CD4-positive, alpha-beta memory T cell (primary cell): ENCODE measurements at regions not wholly inside any gene's neighbourhood (a gene's known extent, or its start where the extent isn't known, plus 50 kb on each side); places are given as distances from the start of the nearest gene placed in this dataset.
"Not testable (repeated sequence)": the region's sequence is repeated elsewhere in the genome, so short reads cannot be mapped to it uniquely, and the experiment has no call there.

Experiments used
- CTCF ChIA-PET: fragments of 350-600 bp; sonication (Branson Sonifier 250); formaldehyde crosslinking; loops from one replicate; lab custom pipeline; 2021; ENCODE audit warnings: inconsistent platforms; ENCODE audit not compliant: partially characterized antibody; lab: Charles Lee
- POLR2A ChIA-PET: fragments of 350-600 bp; sonication (Branson Sonifier 250); formaldehyde crosslinking; loops from one replicate; lab custom pipeline; 2021; ENCODE audit not compliant: partially characterized antibody; lab: Charles Lee
- DNase-seq, 5 donors: peaks; one replicate each; pipeline versions ENCODE4 v3.0.0 to v3.0.0-alpha.2; 2020 to 2022; ENCODE audit warnings: mixed read lengths in 1 of 5
- H3K27ac ChIP-seq: one replicate; pipeline ENCODE4 v1.7.0; 2013; ENCODE audit warnings: low read depth, low read length
- H3K27me3 ChIP-seq: 2 replicates; pipeline ENCODE4 v1.7.0; 2013; ENCODE audit warnings: mild to moderate bottlenecking, low read length, moderate library complexity; ENCODE audit not compliant: insufficient read depth
- H3K36me3 ChIP-seq: 2 replicates; pipeline ENCODE4 v1.7.0; 2013; ENCODE audit warnings: mild to moderate bottlenecking, low read length, moderate library complexity; ENCODE audit not compliant: insufficient read depth
- H3K4me1 ChIP-seq: 2 replicates; pipeline ENCODE4 v1.7.0; 2013; ENCODE audit warnings: mild to moderate bottlenecking, low read length, moderate library complexity; ENCODE audit not compliant: insufficient read depth
- H3K4me3 ChIP-seq, 2 donors: one replicate each; pipeline ENCODE4 v1.7.0; 2013; ENCODE audit warnings: low read length in 2 of 2, mild to moderate bottlenecking in 1 of 2
- H3K9me3 ChIP-seq, 2 donors: one replicate each; pipeline ENCODE4 v1.7.0; 2013; ENCODE audit warnings: low read length in 2 of 2, control low read depth in 1 of 2; ENCODE audit not compliant: control insufficient read depth in 1 of 2
- H3K27ac Mint-ChIP-seq, 7 donors: one replicate each; pipeline ENCODE4 v1.8.0; 2020 to 2021; ENCODE audit warnings: mixed read lengths in 7 of 7, mild to moderate bottlenecking in 6 of 7, inconsistent platforms in 3 of 7, moderate library complexity in 3 of 7
- H3K27me3 Mint-ChIP-seq, 2 donors: one replicate each; pipeline ENCODE4 v1.8.0; 2020 to 2021; ENCODE audit warnings: mixed read lengths in 2 of 2
- H3K36me3 Mint-ChIP-seq, 2 donors: one replicate each; pipeline ENCODE4 v1.8.0; 2020 to 2021; ENCODE audit warnings: mixed read lengths in 2 of 2, inconsistent platforms in 1 of 2, mild to moderate bottlenecking in 1 of 2
- H3K4me1 Mint-ChIP-seq, 4 donors: one replicate each; pipeline ENCODE4 v1.8.0; 2020 to 2021; ENCODE audit warnings: mixed read lengths in 4 of 4, mild to moderate bottlenecking in 1 of 4
- H3K4me3 Mint-ChIP-seq, 8 donors: one replicate each; pipeline ENCODE4 v1.8.0; 2020 to 2021; ENCODE audit warnings: mixed read lengths in 8 of 8, mild to moderate bottlenecking in 7 of 8, moderate library complexity in 6 of 8, inconsistent platforms in 3 of 8
- H3K9me3 Mint-ChIP-seq, 8 donors: one replicate each; pipeline ENCODE4 v1.8.0; 2020 to 2021; ENCODE audit warnings: mixed read lengths in 8 of 8, mild to moderate bottlenecking in 5 of 8, inconsistent platforms in 3 of 8, moderate library complexity in 1 of 8
- intact Hi-C: fragments of 100-400 bp; cut with micrococcal nuclease; formaldehyde crosslinking; loops from one replicate; pipeline ENCODE4 v1.15.1; 2023

- peaks cover 2 to 37% (median 27%) of the 10 kb centered on the region in 8 donors for H3K9me3 Mint-ChIP-seq
- H3K27ac Mint-ChIP-seq, H3K36me3 ChIP-seq, H3K4me3 ChIP-seq, H3K27ac ChIP-seq, CTCF ChIA-PET, H3K4me3 Mint-ChIP-seq, H3K4me1 ChIP-seq, H3K36me3 Mint-ChIP-seq, intact Hi-C loops, H3K27me3 Mint-ChIP-seq, H3K9me3 ChIP-seq, H3K4me1 Mint-ChIP-seq, DNase-seq, H3K27me3 ChIP-seq, POLR2A ChIA-PET: not testable (repeated sequence)
Observed at GRCh38 chr21:9772877-9773420, 748.4 kb upstream of the TPTE start.

- CTCF ChIA-PET, result no interaction called here
Observed at GRCh38 chr21:9774347-9774746, 747.0 kb upstream of the TPTE start.

GRCh38 chr21:9774901-9775593, 746.3 kb upstream of the TPTE start:
- H3K4me1 Mint-ChIP-seq, H3K9me3 ChIP-seq, CTCF ChIA-PET, H3K27me3 ChIP-seq, H3K4me1 ChIP-seq, H3K27me3 Mint-ChIP-seq, H3K36me3 Mint-ChIP-seq, H3K27ac ChIP-seq, H3K4me3 ChIP-seq, H3K36me3 ChIP-seq, DNase-seq, POLR2A ChIA-PET, intact Hi-C loops, H3K27ac Mint-ChIP-seq: not testable (repeated sequence)
- peaks cover 2 to 45% (median 33%) of the 10 kb centered on the region in 8 donors for H3K9me3 Mint-ChIP-seq
- peak overlapping the region in 1 of 8 donors; percentile 22 for H3K4me3 Mint-ChIP-seq

More at GRCh38 chr21:9774347-9774746, 747.0 kb upstream of the TPTE start:
- no peaks in the 10 kb centered on the region for H3K36me3 ChIP-seq
- H3K27ac ChIP-seq, result no peak overlapping the region
- Mint-ChIP-seq H3K4me1 (no peaks in the 10 kb centered on the region), H3K9me3 (peaks cover 2 to 43% (median 32%) of the 10 kb centered on the region in 8 donors), H3K4me3 (no peak overlapping the region), H3K27ac (no peak overlapping the region), H3K36me3 (no peaks in the 10 kb centered on the region), H3K27me3 (no peaks in the 10 kb centered on the region)
- intact Hi-C loops, result no loop called here
- no peak overlapping the region for H3K4me3 ChIP-seq
- H3K4me1 ChIP-seq, result no peaks in the 10 kb centered on the region
- H3K27me3 ChIP-seq, result no peaks in the 10 kb centered on the region
- peaks cover 0 to 5% of the 10 kb centered on the region in 2 donors for H3K9me3 ChIP-seq
- POLR2A ChIA-PET, result no interaction called here
- no peak for DNase-seq

DNA sequence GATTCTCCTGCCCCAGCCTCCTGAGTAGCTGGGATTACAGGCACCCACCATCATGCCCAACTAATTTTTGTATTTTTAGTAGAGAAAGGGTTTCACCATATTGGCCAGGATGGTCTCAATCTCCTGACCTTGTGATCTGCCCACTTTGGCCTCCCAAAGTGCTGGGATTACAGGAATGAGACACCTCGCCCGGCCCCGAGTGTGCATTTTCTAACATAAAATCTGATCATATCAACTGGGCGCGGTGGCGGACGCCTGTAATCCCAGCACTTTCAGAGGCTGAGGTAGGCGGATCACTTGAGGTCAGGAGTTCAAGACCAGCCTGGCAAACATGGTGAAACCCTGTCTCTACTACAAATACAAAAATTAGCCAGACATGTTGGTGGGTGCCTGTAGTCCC, 745.5 kb upstream of the TPTE start:
- H3K9me3 ChIP-seq, H3K27me3 ChIP-seq, CTCF ChIA-PET, H3K36me3 Mint-ChIP-seq, H3K27ac ChIP-seq, POLR2A ChIA-PET, H3K4me3 ChIP-seq, H3K4me3 Mint-ChIP-seq, intact Hi-C loops, H3K4me1 Mint-ChIP-seq, H3K36me3 ChIP-seq, H3K27ac Mint-ChIP-seq, H3K27me3 Mint-ChIP-seq, H3K4me1 ChIP-seq, DNase-seq: not testable (repeated sequence)
- H3K9me3 Mint-ChIP-seq, result peaks cover 2 to 52% (median 35%) of the 10 kb centered on the region in 8 donors

DNA sequence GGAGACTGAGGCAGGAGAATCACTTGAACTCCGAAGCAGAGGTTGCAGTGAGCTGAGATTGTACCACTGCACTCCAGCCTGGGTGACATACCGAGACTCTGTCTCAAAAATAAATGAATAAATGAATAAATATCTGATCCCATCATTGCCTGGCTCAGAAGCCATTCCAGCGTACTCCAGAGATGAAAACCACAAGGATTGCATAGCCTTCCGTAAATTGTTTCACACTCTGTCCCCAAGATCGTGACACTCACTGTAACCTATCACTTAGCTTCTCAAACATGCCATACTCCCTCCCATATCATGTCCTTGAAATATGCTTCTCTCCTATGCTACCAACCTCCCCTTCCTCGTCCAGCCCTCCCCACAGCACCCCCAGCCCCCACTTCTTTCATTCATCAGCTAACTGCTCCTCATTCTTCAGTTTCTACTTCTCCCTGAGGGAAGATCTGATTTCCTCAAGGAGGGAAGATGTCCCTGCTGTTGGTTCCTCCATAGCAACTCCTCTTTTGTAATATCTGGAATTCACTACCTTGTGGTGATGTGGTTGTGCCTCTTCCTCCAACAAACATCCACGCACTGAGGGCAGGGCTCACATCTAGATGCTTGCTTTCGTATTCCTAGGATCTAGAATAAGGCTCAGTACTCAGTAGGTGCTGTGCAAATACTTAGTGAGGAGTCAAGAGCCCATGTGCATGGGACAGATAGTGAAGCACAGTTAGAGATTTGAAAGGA, 744.9 kb upstream of the TPTE start:
- intact Hi-C loops, H3K36me3 Mint-ChIP-seq, H3K4me3 ChIP-seq, H3K9me3 ChIP-seq, POLR2A ChIA-PET, H3K27ac ChIP-seq, H3K4me1 Mint-ChIP-seq, H3K27me3 ChIP-seq, DNase-seq, H3K36me3 ChIP-seq, H3K4me1 ChIP-seq, H3K27me3 Mint-ChIP-seq, CTCF ChIA-PET, H3K4me3 Mint-ChIP-seq, H3K27ac Mint-ChIP-seq: not testable (repeated sequence)
- peaks cover 2 to 52% (median 35%) of the 10 kb centered on the region in 8 donors for H3K9me3 Mint-ChIP-seq

DNA sequence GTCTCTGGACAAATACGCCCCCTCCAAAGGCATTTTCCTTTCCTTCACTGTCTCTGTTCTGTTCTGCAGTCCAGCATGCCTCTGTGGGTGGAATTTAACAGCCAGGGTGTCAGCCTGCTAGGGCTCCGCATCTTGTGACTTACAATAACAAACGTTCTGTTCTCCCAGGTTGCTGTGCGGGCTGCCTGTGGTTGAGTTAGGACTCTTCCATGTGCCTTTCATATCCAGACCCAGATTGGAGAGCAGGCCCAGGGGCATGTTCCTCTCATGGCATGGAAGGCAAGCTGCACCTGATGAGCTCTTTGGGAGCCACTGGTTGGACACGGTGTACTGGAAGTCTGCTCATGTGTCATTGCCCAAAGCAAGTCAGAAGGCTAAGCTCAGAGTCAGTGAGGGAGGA, 742.8 kb upstream of the TPTE start:
- POLR2A ChIA-PET, H3K27ac ChIP-seq, H3K4me1 ChIP-seq, H3K9me3 ChIP-seq, H3K27ac Mint-ChIP-seq, CTCF ChIA-PET, H3K36me3 ChIP-seq, H3K27me3 Mint-ChIP-seq, H3K27me3 ChIP-seq, DNase-seq, H3K4me3 Mint-ChIP-seq, H3K4me3 ChIP-seq, H3K4me1 Mint-ChIP-seq, H3K36me3 Mint-ChIP-seq, intact Hi-C loops: not testable (repeated sequence)
- peaks cover 3 to 65% (median 38%) of the 10 kb centered on the region in 8 donors for H3K9me3 Mint-ChIP-seq

- Mint-ChIP-seq H3K9me3 (peaks cover 2 to 65% (median 36%) of the 10 kb centered on the region in 8 donors), H3K27me3 (no peaks in the 10 kb centered on the region), H3K36me3 (no peaks in the 10 kb centered on the region), H3K4me1 (no peaks in the 10 kb centered on the region), H3K4me3 (no peak overlapping the region), H3K27ac (no peak overlapping the region)
- H3K4me1 ChIP-seq, result no peaks in the 10 kb centered on the region
- intact Hi-C loops, result no loop called here
- ChIA-PET POLR2A (no interaction called here), CTCF (no interaction called here)
- no peaks in the 10 kb centered on the region for H3K36me3 ChIP-seq
- no peaks in the 10 kb centered on the region for H3K27me3 ChIP-seq
- peaks cover 0 to 5% of the 10 kb centered on the region in 2 donors for H3K9me3 ChIP-seq
- DNase-seq, result no peak
- no peak overlapping the region for H3K27ac ChIP-seq
- H3K4me3 ChIP-seq, result no peak overlapping the region
Observed at GRCh38 chr21:9780441-9780937, 740.9 kb upstream of the TPTE start.
